GM18508 (cell line): ENCODE measurements at regions not wholly inside any gene's neighbourhood (a gene's known extent, or its start where the extent isn't known, plus 50 kb on each side); places are given as distances from the start of the nearest gene placed in this dataset.

Experiments used
- ATAC-seq: cut with Tn5 transposase; IDR thresholded peaks from one replicate; pipeline ENCODE4 v1.9.1; 2021; ENCODE audit warnings: moderate number of reproducible peaks; ENCODE audit not compliant: insufficient read depth, unreplicated experiment

- no peak for ATAC-seq
These were observed 161.3 kb upstream of the CCND2 start for GRCh38 chr12:4112290-4112689.

- ATAC-seq = no peak
These were observed 162.6 kb upstream of the CCND2 start for GRCh38 chr12:4111010-4111409.

DNA sequence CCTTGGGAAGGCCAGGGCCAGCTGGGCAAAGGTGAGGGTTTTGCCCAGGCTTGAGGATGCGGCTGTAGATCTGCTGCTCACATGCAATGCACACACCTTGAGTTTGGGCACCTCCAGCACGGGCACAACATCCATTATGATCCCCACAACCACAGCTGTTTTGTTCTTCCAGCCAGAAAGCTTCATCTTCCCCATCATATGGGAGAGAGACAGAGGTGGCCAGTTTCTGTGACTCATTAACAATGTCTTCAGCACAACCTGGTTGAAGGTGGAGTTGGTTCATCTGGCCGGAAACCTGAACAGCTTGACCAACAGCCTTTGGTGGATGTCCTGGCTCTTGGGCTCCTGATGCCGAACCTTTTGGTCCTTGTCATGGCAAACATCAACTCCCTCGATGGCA, 163.7 kb upstream of the CCND2 start:
- no peak for ATAC-seq

DNA sequence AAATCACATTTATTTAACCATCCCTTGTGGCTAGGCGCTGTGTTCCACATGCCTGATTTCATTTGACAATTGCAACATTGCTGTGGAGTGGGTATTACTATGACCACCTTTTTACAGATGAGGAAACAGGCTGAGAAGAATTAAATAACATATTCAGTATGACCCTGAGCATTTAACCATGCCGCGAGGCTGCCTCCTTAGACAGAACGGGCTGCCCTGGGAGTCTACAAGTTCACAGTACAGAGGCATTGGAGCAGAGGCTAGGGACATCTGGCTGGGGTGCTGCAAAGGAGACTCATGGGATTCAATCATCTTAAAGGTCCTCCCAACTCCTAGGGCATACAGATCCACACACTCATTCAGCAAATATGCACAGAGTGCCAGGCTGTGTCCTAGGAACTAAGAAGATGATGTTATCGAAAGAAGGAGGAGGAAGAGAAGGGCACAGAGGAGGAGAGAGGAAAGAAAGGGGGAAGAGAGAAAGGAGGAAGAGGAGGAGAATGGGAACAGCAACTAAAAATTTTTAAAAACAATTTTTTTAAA, 164.7 kb upstream of the CCND2 start:
- ATAC-seq = no peak

GRCh38 chr12:4107911-4108697, 165.5 kb upstream of the CCND2 start:
- ATAC-seq = no peak

- no peak for ATAC-seq
These were observed 166.1 kb upstream of the CCND2 start for GRCh38 chr12:4107436-4107878.

DNA sequence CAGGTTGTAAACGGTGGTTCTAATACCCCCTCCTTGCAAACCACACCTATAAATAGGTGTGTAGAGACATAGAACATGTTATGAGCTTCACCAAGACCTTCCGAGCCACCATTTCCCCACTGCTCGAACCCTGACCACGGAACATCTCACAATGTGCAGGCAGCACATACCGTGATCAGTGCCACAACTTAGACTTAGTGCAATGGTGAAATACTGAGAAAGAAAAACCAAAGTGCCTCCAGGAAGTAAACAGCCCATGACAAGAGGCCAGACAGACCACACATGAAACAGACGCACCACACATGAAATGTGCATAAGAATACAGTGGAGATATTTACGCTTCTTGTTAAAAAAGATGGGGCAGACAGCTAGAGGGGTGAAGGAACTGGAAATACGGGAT, 166.9 kb upstream of the CCND2 start:
- no peak for ATAC-seq

- ATAC-seq = no peak
These were observed 168.8 kb upstream of the CCND2 start for GRCh38 chr12:4104722-4105244.

- no peak for ATAC-seq
These were observed 174.3 kb upstream of the CCND2 start for GRCh38 chr12:4099276-4099675.

GRCh38 chr12:4091016-4091743, 182.4 kb upstream of the CCND2 start:
- ATAC-seq = no peak

GRCh38 chr12:4089956-4090355, 183.6 kb upstream of the CCND2 start:
- ATAC-seq = no peak

DNA sequence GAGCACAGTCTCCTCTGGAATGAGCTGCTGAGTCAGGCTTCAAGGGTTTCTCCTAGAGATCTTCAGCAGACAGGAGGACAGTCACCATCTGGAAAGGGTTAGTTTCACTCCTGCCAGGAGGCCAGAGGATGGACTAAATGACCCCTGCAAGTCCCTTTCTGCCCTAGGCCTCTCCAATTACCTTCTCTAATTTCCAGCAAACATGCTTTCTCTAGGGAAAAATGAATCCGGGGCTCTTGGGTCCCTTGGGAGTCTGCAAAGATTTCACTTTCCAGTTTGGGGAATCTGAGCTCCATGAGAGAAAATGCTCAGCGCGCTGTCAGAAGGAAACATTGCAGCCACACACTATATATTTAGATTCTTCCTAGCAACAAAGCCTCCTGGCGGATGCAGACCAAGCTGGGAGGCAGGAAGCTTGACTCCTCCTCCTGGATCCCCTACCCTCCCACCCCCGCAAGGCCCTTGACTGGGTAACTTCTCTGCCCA, 184.4 kb upstream of the CCND2 start:
- no peak for ATAC-seq

- no peak for ATAC-seq
These were observed 185.1 kb upstream of the CCND2 start for GRCh38 chr12:4088451-4088850.

DNA sequence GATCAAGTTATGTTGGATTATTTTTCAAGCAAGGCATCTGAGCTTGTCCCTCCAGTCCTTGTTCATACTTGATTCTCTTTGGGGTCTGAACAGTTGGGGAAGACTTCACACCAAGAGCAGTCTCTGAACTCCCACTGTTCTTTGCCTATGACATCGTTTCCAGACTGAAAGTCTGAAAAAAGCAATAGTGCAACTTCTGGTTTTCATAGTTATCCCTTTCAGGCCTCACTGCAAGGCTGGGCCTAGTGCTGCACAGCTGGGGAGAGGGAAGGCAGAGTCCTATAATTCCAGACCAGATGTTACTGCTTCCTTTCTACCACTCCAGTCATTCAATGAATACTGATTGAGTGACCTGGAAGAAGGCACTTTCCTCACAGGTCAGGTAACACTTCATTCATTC, 187.1 kb upstream of the CCND2 start:
- no peak for ATAC-seq

DNA sequence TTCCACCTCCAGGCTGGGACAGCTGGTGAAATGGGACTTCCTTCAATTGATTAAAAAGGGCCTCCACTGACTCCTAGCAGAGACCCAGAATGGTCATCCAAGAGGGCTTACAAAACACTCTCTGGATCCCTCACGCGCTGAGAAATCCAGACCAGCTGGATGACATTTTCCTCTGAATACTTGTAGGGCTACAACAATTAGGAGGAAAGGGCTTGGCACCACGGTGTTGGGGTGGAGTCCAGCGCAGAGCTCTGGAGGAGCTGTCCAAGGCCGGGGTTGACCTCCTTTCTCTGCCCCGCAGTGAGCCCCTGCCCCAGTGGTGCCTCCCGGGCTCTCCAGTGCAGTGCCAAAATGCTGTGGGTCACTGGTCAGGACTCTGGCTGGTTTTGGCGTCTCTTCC, 189.0 kb upstream of the CCND2 start:
- no peak for ATAC-seq

DNA sequence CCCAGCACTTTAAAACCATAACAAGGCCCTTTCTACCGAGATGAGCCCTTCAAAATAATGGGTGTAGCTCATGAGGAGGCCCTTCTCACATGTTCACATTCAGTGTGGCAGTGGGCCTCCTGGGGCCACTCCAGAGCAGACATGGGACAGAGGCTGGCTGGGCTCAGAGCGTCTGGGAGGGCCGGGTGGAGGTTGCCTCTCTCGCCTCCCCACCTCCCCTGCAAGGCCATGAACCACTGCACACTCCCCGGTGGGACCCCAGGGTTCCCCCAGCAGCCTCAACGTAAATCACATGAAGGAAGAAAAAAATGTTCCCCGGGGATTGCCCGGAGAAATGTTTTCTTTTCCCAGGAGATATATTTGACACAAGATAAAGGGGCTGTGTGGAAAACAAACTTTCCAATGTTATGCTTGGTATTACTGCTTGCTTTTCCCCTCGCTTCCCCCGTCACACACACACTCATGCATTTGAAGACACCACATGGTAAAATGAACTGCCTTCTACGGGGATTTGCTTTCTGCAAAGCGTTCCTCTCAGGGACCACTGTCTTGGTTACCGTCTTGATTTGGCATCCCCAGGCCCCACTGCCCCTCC, 190.7 kb upstream of the CCND2 start:
- no peak for ATAC-seq

DNA sequence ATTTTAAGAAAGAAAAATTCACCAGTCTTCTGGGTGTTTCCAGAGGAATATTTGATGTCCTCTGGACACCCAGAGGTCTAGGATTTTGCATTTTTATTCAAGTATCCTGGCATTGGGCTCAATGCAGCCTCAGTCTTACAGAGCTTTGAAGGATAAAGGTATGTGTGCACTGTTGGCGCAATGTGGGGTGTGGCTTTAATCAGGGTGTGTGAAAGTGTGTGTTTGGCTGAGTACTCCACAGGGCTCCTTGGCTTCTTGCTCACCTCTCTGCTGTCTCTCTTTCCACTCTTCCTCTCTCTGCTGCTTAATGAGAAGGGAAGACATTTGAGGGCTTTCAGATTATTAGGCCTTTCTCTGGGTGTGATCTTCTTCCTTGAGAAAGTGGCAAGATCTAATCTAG, 193.3 kb upstream of the CCND2 start:
- no peak for ATAC-seq

- no peak for ATAC-seq
These were observed 199.4 kb upstream of the CCND2 start for GRCh38 chr12:4074129-4074528.

DNA sequence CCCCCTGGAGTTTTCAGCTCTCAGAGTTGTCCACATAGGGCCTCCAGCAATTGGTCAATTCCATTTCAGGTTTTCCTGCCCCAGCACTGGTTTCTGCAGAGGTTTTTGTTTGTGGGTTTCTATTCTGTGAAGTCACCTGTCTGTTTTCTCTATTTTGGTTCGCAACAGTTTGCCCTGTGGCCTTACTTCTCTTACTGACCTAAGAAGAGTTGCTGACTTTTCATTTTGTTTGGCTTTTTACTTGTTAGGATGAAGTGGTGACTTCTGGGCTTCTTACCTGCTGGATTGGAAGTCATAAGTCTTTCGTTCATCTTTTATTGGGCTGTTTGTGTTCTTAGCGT, 196.4 kb upstream of the PARP11 start:
- no peak for ATAC-seq

- ATAC-seq = no peak
These were observed 195.9 kb upstream of the PARP11 start for GRCh38 chr12:4068981-4069669.
